Adrenal gland (tissue), 5 donors: ENCODE measurements at regions not wholly inside any gene's neighbourhood (a gene's known extent, or its start where the extent isn't known, plus 50 kb on each side); places are given as distances from the start of the nearest gene placed in this dataset.

Experiments
- CTCF ChIP-seq, 6 experiments: fragments of 450-650 bp in 4 of 6; fragments of 200-600 bp in 2 of 6; sonication (generic) in 1 of 6; IDR thresholded peaks; 1 replicate in 5 of 6; 2 replicates in 1 of 6; pipeline versions ENCODE4 v1.5.1 to v1.8.0; 2016 to 2021; ENCODE audit warnings: antibody characterized with exemption in 6 of 6, mild to moderate bottlenecking in 2 of 6, moderate library complexity in 1 of 6
- POLR2A ChIP-seq, 2 donors: fragments of 450-650 bp; IDR thresholded peaks; one replicate each; pipeline ENCODE4 v1.6.1; 2017; ENCODE audit warnings: antibody characterized with exemption in 2 of 2, mild to moderate bottlenecking in 2 of 2, moderate library complexity in 1 of 2
- donor health status: DM: no; HTN: no; CAD: no.

- TF ChIP-seq CTCF (IDR thresholded peaks at IDR 0.05): no peak
- TF ChIP-seq POLR2A (IDR thresholded peaks at IDR 0.05): no peak
Measured at GRCh38 chr13:111612886-111613285, 292.4 kb downstream of the TEX29 start.
